GM12874 (cell line): ENCODE measurements at regions not wholly inside any gene's neighbourhood (a gene's known extent, or its start where the extent isn't known, plus 50 kb on each side); places are given as distances from the start of the nearest gene placed in this dataset.

Experiments used
- TF ChIP-seq, protein P1 (sequence below): IDR thresholded peaks from 2 replicates; pipeline ENCODE4 v1.5.1; 2011; ENCODE audit warnings: low read depth, mild to moderate bottlenecking, control low read depth, low read length, moderate library complexity; ENCODE audit not compliant: insufficient read depth

DNA sequence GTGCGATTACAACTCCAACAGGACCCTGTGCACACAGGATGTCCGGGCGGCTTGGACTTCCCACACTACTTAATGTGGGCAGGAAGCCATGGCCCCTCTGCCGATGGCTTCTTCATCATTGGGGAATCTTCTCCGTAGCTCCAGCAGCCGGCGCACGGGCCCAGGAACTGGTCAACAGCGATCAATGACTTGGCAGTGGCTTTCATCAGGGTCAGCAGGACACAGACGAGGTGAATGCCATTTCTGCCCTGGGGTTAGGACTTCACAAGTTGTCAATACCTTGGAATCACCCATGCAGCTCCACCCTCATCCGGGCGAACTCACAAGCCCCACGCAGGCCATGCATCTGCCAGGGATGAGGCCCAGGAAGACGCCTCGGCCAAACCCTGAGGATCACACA, 645.7 kb downstream of the BRD1 start:
- TF ChIP-seq, protein P1, sequence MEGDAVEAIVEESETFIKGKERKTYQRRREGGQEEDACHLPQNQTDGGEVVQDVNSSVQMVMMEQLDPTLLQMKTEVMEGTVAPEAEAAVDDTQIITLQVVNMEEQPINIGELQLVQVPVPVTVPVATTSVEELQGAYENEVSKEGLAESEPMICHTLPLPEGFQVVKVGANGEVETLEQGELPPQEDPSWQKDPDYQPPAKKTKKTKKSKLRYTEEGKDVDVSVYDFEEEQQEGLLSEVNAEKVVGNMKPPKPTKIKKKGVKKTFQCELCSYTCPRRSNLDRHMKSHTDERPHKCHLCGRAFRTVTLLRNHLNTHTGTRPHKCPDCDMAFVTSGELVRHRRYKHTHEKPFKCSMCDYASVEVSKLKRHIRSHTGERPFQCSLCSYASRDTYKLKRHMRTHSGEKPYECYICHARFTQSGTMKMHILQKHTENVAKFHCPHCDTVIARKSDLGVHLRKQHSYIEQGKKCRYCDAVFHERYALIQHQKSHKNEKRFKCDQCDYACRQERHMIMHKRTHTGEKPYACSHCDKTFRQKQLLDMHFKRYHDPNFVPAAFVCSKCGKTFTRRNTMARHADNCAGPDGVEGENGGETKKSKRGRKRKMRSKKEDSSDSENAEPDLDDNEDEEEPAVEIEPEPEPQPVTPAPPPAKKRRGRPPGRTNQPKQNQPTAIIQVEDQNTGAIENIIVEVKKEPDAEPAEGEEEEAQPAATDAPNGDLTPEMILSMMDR, result no peak

GRCh38 chr22:49181431-49181830, 646.2 kb downstream of the BRD1 start:
- TF ChIP-seq, protein P1, result no peak

DNA sequence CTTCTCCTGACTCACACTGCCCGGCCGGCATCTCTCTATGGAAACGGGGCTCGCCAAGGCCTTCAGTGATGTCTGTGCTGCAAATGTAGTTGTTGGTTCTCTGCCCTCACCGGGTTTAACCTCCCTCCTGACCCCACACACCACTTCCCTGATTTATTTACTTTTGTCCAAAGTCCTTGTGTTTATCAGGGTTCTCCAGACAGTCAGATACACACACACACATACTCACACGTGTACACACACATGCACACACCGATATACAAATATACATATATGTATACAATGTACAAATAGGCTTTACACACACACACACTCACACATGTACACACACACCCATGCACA, 647.0 kb downstream of the BRD1 start:
- TF ChIP-seq, protein P1, result no peak

DNA sequence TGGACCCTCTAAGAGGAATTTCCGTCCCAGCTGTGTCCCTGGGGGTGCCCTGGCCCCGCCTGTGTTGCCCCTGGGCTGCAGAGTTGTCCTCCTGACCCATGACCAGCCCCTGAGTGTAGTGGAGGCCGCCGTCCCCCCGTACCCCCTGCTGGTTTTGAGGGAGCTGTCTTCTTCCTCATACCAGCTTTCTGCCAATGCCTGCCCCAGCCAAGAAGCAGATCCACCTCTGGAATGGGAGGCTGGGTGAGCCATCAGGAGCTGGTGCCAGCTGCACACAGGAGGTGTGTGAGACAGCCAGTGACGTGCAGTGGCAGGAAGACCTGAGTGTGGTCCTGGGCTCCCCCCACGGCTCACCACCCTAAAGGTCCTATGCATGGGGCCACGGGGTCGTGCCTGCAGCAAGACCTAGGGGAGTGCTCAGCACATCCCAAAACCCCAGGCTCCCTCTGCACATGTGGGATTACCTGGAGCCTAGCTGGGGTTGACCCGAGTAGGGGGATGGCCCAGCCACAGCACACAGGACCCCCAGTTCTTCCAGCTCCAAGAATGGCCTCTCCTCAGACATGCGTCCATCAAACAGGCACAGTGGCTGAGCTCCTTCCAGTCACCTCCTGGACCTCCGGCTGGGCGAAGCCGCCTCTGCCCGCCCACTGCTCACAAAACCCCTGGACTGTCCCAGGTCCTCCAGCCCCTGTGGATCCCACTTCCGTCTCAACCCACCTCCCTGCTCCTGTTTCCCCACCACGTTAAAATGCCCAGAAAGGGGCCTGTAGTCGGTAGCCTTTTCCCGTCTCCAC, 647.6 kb downstream of the BRD1 start:
- TF ChIP-seq, protein P1, result no peak

- TF ChIP-seq, protein P1, result no peak
Measured at GRCh38 chr22:49179175-49179574, 648.5 kb downstream of the BRD1 start.

- TF ChIP-seq, protein P1, result no peak
Measured at GRCh38 chr22:49178246-49179005, 649.2 kb downstream of the BRD1 start.

GRCh38 chr22:49177666-49178065, 650.0 kb downstream of the BRD1 start:
- TF ChIP-seq, protein P1, result no peak
